Activated CD4-positive, alpha-beta T cell treated with anti-CD3 and anti-CD28 coated beads, Interleukin-2, amount 10 ng/mL, durations not matched to agents 7 days and 5 days (primary cell): ENCODE measurements at regions not wholly inside any gene's neighbourhood (a gene's known extent, or its start where the extent isn't known, plus 50 kb on each side); places are given as distances from the start of the nearest gene placed in this dataset.

Source experiments
- CTCF ChIA-PET: fragments of 350-600 bp; sonication (Branson Sonifier 250); formaldehyde crosslinking; loops from one replicate; lab custom pipeline; 2021; ENCODE audit warnings: antibody characterized with exemption; lab: Charles Lee
- POLR2A ChIA-PET: fragments of 350-600 bp; sonication (Branson Sonifier 250); formaldehyde crosslinking; loops from one replicate; lab custom pipeline; 2021; ENCODE audit warnings: antibody characterized with exemption; lab: Charles Lee
- DNase-seq: peaks from one replicate; pipeline ENCODE4 v3.0.0-alpha.2; 2020
- H3K27ac Mint-ChIP-seq: one replicate; pipeline ENCODE4 v1.8.0; 2021; ENCODE audit warnings: mild to moderate bottlenecking, moderate library complexity, mixed read lengths
- H3K27me3 Mint-ChIP-seq: one replicate; pipeline ENCODE4 v1.8.0; 2021; ENCODE audit warnings: mixed read lengths
- H3K36me3 Mint-ChIP-seq: one replicate; pipeline ENCODE4 v1.8.0; 2021; ENCODE audit warnings: low read depth, mixed read lengths
- H3K4me1 Mint-ChIP-seq: one replicate; pipeline ENCODE4 v1.8.0; 2021; ENCODE audit warnings: mixed read lengths
- H3K4me3 Mint-ChIP-seq: one replicate; pipeline ENCODE4 v1.8.0; 2021; ENCODE audit warnings: mild to moderate bottlenecking, moderate library complexity, mixed read lengths
- H3K9me3 Mint-ChIP-seq: one replicate; pipeline ENCODE4 v1.8.0; 2021; ENCODE audit warnings: mixed read lengths

- Mint-ChIP-seq H3K36me3 (no peaks in the 10 kb centered on the region), H3K9me3 (no peaks in the 10 kb centered on the region), H3K4me1 (no peaks in the 10 kb centered on the region), H3K4me3 (no peak overlapping the region), H3K27ac (no peak overlapping the region), H3K27me3 (no peaks in the 10 kb centered on the region)
- POLR2A ChIA-PET: no interaction called here
- CTCF ChIA-PET: no interaction called here
- DNase-seq: no peak
Observed at GRCh38 chr2:59077981-59078531, 836.9 kb upstream of the FANCL start.

- POLR2A ChIA-PET: no interaction called here
- no peak for DNase-seq
- no peak overlapping the region for H3K4me3 Mint-ChIP-seq
- CTCF ChIA-PET: no interaction called here
- no peaks in the 10 kb centered on the region for H3K27me3 Mint-ChIP-seq
- H3K4me1 Mint-ChIP-seq: no peaks in the 10 kb centered on the region
- no peaks in the 10 kb centered on the region for H3K9me3 Mint-ChIP-seq
- no peaks in the 10 kb centered on the region for H3K36me3 Mint-ChIP-seq
- no peak overlapping the region for H3K27ac Mint-ChIP-seq
Observed at GRCh38 chr2:59077026-59077725, 836.1 kb upstream of the FANCL start.

- DNase-seq: no peak
- no peaks in the 10 kb centered on the region for H3K27me3 Mint-ChIP-seq
- H3K9me3 Mint-ChIP-seq: no peaks in the 10 kb centered on the region
- no peak overlapping the region for H3K27ac Mint-ChIP-seq
- H3K4me3 Mint-ChIP-seq: no peak overlapping the region
- ChIA-PET POLR2A (no interaction called here), CTCF (interaction anchor here (0.7 kb wide), 1 partner anchor 1275 kb away, joined by 3 read pairs; no protein-coding TSS in a partner anchor)
- no peaks in the 10 kb centered on the region for H3K4me1 Mint-ChIP-seq
- no peaks in the 10 kb centered on the region for H3K36me3 Mint-ChIP-seq
Observed at GRCh38 chr2:59076079-59076619, 835.0 kb upstream of the FANCL start.

GRCh38 chr2:59074071-59074470 lies 832.9 kb upstream of the FANCL start:
- Mint-ChIP-seq H3K27me3 (no peaks in the 10 kb centered on the region), H3K4me1 (no peaks in the 10 kb centered on the region), H3K9me3 (no peaks in the 10 kb centered on the region), H3K36me3 (no peaks in the 10 kb centered on the region), H3K4me3 (no peak overlapping the region), H3K27ac (no peak overlapping the region)
- POLR2A ChIA-PET: no interaction called here
- no peak for DNase-seq
- CTCF ChIA-PET: no interaction called here

GRCh38 chr2:59073286-59073685 lies 832.2 kb upstream of the FANCL start:
- no peak overlapping the region for H3K27ac Mint-ChIP-seq
- no peaks in the 10 kb centered on the region for H3K4me1 Mint-ChIP-seq
- ChIA-PET CTCF (no interaction called here), POLR2A (no interaction called here)
- H3K4me3 Mint-ChIP-seq: no peak overlapping the region
- no peaks in the 10 kb centered on the region for H3K9me3 Mint-ChIP-seq
- DNase-seq: no peak
- H3K27me3 Mint-ChIP-seq: no peaks in the 10 kb centered on the region
- no peaks in the 10 kb centered on the region for H3K36me3 Mint-ChIP-seq

GRCh38 chr2:59068255-59068654 lies 827.1 kb upstream of the FANCL start:
- Mint-ChIP-seq H3K4me1 (no peaks in the 10 kb centered on the region), H3K27me3 (no peaks in the 10 kb centered on the region), H3K36me3 (no peaks in the 10 kb centered on the region), H3K27ac (no peak overlapping the region), H3K9me3 (no peaks in the 10 kb centered on the region), H3K4me3 (no peak overlapping the region)
- ChIA-PET POLR2A (interaction anchor here (0.6 kb wide), 1 partner anchor 159 kb away, joined by 3 read pairs; no protein-coding TSS in a partner anchor), CTCF (no interaction called here)
- no peak for DNase-seq

- H3K9me3 Mint-ChIP-seq: no peaks in the 10 kb centered on the region
- no peak overlapping the region for H3K4me3 Mint-ChIP-seq
- H3K27me3 Mint-ChIP-seq: no peaks in the 10 kb centered on the region
- ChIA-PET CTCF (no interaction called here), POLR2A (no interaction called here)
- H3K4me1 Mint-ChIP-seq: no peaks in the 10 kb centered on the region
- H3K36me3 Mint-ChIP-seq: no peaks in the 10 kb centered on the region
- no peak for DNase-seq
- H3K27ac Mint-ChIP-seq: no peak overlapping the region
Observed at GRCh38 chr2:59066787-59067399, 825.8 kb upstream of the FANCL start.

- no peak for DNase-seq
- POLR2A ChIA-PET: no interaction called here
- no peak overlapping the region for H3K27ac Mint-ChIP-seq
- no peaks in the 10 kb centered on the region for H3K9me3 Mint-ChIP-seq
- H3K27me3 Mint-ChIP-seq: no peaks in the 10 kb centered on the region
- H3K36me3 Mint-ChIP-seq: no peaks in the 10 kb centered on the region
- no peak overlapping the region for H3K4me3 Mint-ChIP-seq
- CTCF ChIA-PET: no interaction called here
- no peaks in the 10 kb centered on the region for H3K4me1 Mint-ChIP-seq
Observed at GRCh38 chr2:59047373-59047995, 806.4 kb upstream of the FANCL start.

GRCh38 chr2:59046401-59047372 lies 805.6 kb upstream of the FANCL start:
- CTCF ChIA-PET: no interaction called here
- H3K36me3 Mint-ChIP-seq: no peaks in the 10 kb centered on the region
- no peak overlapping the region for H3K27ac Mint-ChIP-seq
- POLR2A ChIA-PET: no interaction called here
- no peaks in the 10 kb centered on the region for H3K27me3 Mint-ChIP-seq
- DNase-seq: no peak
- H3K9me3 Mint-ChIP-seq: no peaks in the 10 kb centered on the region
- no peak overlapping the region for H3K4me3 Mint-ChIP-seq
- H3K4me1 Mint-ChIP-seq: no peaks in the 10 kb centered on the region

GRCh38 chr2:59044736-59045135 lies 803.6 kb upstream of the FANCL start:
- DNase-seq: no peak
- Mint-ChIP-seq H3K27ac (no peak overlapping the region), H3K27me3 (no peaks in the 10 kb centered on the region), H3K4me1 (no peaks in the 10 kb centered on the region), H3K4me3 (no peak overlapping the region), H3K9me3 (no peaks in the 10 kb centered on the region), H3K36me3 (no peaks in the 10 kb centered on the region)
- POLR2A ChIA-PET: no interaction called here
- CTCF ChIA-PET: no interaction called here

GRCh38 chr2:59041139-59041538 lies 800.0 kb upstream of the FANCL start:
- DNase-seq: no peak
- H3K4me3 Mint-ChIP-seq: no peak overlapping the region
- H3K27ac Mint-ChIP-seq: no peak overlapping the region
- no peaks in the 10 kb centered on the region for H3K4me1 Mint-ChIP-seq
- H3K36me3 Mint-ChIP-seq: no peaks in the 10 kb centered on the region
- CTCF ChIA-PET: no interaction called here
- H3K27me3 Mint-ChIP-seq: no peaks in the 10 kb centered on the region
- POLR2A ChIA-PET: no interaction called here
- no peaks in the 10 kb centered on the region for H3K9me3 Mint-ChIP-seq

- Mint-ChIP-seq H3K36me3 (no peaks in the 10 kb centered on the region), H3K9me3 (no peaks in the 10 kb centered on the region), H3K4me1 (no peaks in the 10 kb centered on the region), H3K4me3 (no peak overlapping the region), H3K27me3 (no peaks in the 10 kb centered on the region), H3K27ac (no peak overlapping the region)
- no peak for DNase-seq
- ChIA-PET CTCF (no interaction called here), POLR2A (no interaction called here)
Observed at GRCh38 chr2:59034837-59035236, 793.7 kb upstream of the FANCL start.
